ENCODE measurements at regions not wholly inside any gene's neighbourhood (a gene's known extent, or its start where the extent isn't known, plus 50 kb on each side); places are given as distances from the start of the nearest gene placed in this dataset.

DNA sequence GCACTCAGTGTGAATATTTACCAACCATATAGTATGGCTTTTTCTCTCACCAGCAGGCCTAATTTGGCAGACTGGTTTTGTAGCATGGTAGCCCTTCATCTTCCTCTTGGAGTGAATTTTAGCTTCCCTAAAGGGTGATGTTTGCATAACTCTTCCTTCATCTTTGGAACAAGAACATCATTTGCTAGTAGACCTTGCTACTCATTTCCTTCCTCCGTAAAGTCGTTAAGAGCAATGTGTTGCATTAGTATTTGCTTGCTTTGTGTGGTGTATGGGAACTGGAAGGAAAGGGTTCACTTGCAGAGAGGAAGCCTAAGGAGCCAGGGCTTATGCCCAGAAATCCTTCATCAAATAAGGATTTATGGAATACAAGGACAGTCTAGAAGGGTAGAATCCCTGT, 50.2 kb upstream of the PGRMC2 start:
- no peak for DNase-seq
- Histone ChIP-seq H3K9me3 (replicated peaks) (no peaks in the 10 kb centered on the region), H3K27ac (replicated peaks) (no peak overlapping the region), H3K4me1 (peaks cover 17% of the 10 kb centered on the region), H3K27me3 (ENCODE audit: low read depth) (no peaks in the 10 kb centered on the region), H3K4me3 (no peak overlapping the region), H3K36me3 (no peaks in the 10 kb centered on the region)
- intact Hi-C loops (cut with micrococcal nuclease) = no loop called here
- no peak for TF ChIP-seq CTCF (IDR thresholded peaks at IDR 0.05; ENCODE audit: borderline replicate concordance)

Data from left ventricle myocardium inferior (tissue), 1 donor.